HG02571 (cell line): ENCODE measurements at regions not wholly inside any gene's neighbourhood (a gene's known extent, or its start where the extent isn't known, plus 50 kb on each side); places are given as distances from the start of the nearest gene placed in this dataset.
"Not testable (repeated sequence)": the region's sequence is repeated elsewhere in the genome, so short reads cannot be mapped to it uniquely, and the experiment has no call there.

Source experiments
- ATAC-seq: cut with Tn5 transposase; IDR thresholded peaks from one replicate; pipeline ENCODE4 v1.9.1; 2021; ENCODE audit warnings: mild to moderate bottlenecking, moderate library complexity; ENCODE audit not compliant: unreplicated experiment

GRCh38 chr21:36207577-36208320, 51.1 kb downstream of the DOP1B start:
- no peak for ATAC-seq

- ATAC-seq, result no peak
Observed at GRCh38 chr21:36208326-36209013, 51.8 kb downstream of the DOP1B start.

- no peak for ATAC-seq
Observed at GRCh38 chr21:36209626-36210171, 53.1 kb downstream of the DOP1B start.

GRCh38 chr21:36210779-36211659, 54.4 kb downstream of the DOP1B start:
- ATAC-seq, result no peak

- no peak for ATAC-seq
Observed at GRCh38 chr21:36211660-36212512, 55.3 kb downstream of the DOP1B start.

- ATAC-seq, result no peak
Observed at GRCh38 chr21:36212513-36212780, 55.8 kb downstream of the DOP1B start.

GRCh38 chr21:36214561-36214960, 57.9 kb downstream of the DOP1B start:
- ATAC-seq, result no peak

- no peak for ATAC-seq
Observed at GRCh38 chr21:36217743-36218142, 61.1 kb downstream of the DOP1B start.

- ATAC-seq, result no peak
Observed at GRCh38 chr21:36218691-36219090, 62.1 kb downstream of the DOP1B start.

GRCh38 chr21:36223451-36223850, 66.8 kb downstream of the DOP1B start:
- no peak for ATAC-seq

GRCh38 chr21:36229181-36229580, 72.6 kb downstream of the DOP1B start:
- ATAC-seq, result no peak

GRCh38 chr21:36231444-36231843, 74.8 kb downstream of the DOP1B start:
- not testable (repeated sequence) for ATAC-seq

- ATAC-seq, result no peak
Observed at GRCh38 chr21:36232641-36233040, 76.0 kb downstream of the DOP1B start.

- ATAC-seq, result no peak
Observed at GRCh38 chr21:36235058-36235582, 78.5 kb downstream of the DOP1B start.

GRCh38 chr21:36236052-36236730, 79.6 kb downstream of the DOP1B start:
- no peak for ATAC-seq

- ATAC-seq, result no peak
Observed at GRCh38 chr21:36237441-36237840, 80.8 kb downstream of the DOP1B start.

GRCh38 chr21:36239585-36239984, 80.4 kb upstream of the MORC3 start:
- ATAC-seq, result no peak

GRCh38 chr21:36241717-36242116, 78.3 kb upstream of the MORC3 start:
- ATAC-seq, result no peak

- no peak for ATAC-seq
Observed at GRCh38 chr21:36245115-36245514, 74.9 kb upstream of the MORC3 start.

- no peak for ATAC-seq
Observed at GRCh38 chr21:36245649-36246048, 74.3 kb upstream of the MORC3 start.
